Thoracic aorta (tissue), 2 donors: ENCODE measurements at regions not wholly inside any gene's neighbourhood (a gene's known extent, or its start where the extent isn't known, plus 50 kb on each side); places are given as distances from the start of the nearest gene placed in this dataset.
"Not testable (repeated sequence)": the region's sequence is repeated elsewhere in the genome, so short reads cannot be mapped to it uniquely, and the experiment has no call there.

Source experiments
- ATAC-seq: fragments of 150-250 bp; one replicate; pipeline ENCODE4 v1.8.0; 2017; ENCODE audit warnings: low read depth; ENCODE audit not compliant: insufficient number of reproducible peaks, low FRiP score
- DNase-seq: peaks from one replicate; pipeline ENCODE4 v3.0.0-alpha.2; 2020; ENCODE audit warnings: low spot score
- H3K27ac ChIP-seq, 2 donors: fragments of 200-600 bp; sonication (generic); 1 replicate in 1 of 2; 2 replicates in 1 of 2; pipeline ENCODE4 v1.5.1; 2016; ENCODE audit warnings: mild to moderate bottlenecking in 2 of 2, moderate library complexity in 2 of 2
- H3K27me3 ChIP-seq: fragments of 200-600 bp; sonication (generic); replicated peaks from 2 replicates; pipeline ENCODE4 v1.6.0; 2016; ENCODE audit warnings: mild to moderate bottlenecking; ENCODE audit not compliant: insufficient read depth
- H3K36me3 ChIP-seq: fragments of 200-600 bp; sonication (generic); one replicate; pipeline ENCODE4 v1.5.1; 2016
- H3K4me1 ChIP-seq, 2 donors: fragments of 200-600 bp; sonication (generic); 1 replicate in 1 of 2; 2 replicates in 1 of 2; pipeline versions ENCODE4 v1.5.1 to v1.6.0; 2016; ENCODE audit warnings: low read depth in 2 of 2, mild to moderate bottlenecking in 1 of 2; ENCODE audit not compliant: control insufficient read depth in 1 of 2
- H3K4me3 ChIP-seq: fragments of 200-600 bp; sonication (generic); 2 replicates; pipeline ENCODE4 v1.5.1; 2016; ENCODE audit warnings: mild to moderate bottlenecking
- H3K9me3 ChIP-seq: fragments of 200-600 bp; sonication (generic); 2 replicates; pipeline ENCODE4 v1.5.1; 2016
- CTCF ChIP-seq: fragments of 200-600 bp; sonication (generic); IDR thresholded peaks from one replicate; pipeline ENCODE4 v1.5.1; 2019; ENCODE audit warnings: antibody characterized with exemption

GRCh38 chr17:13851889-13852288, 217.4 kb upstream of the COX10 start:
- ATAC-seq (no peak), DNase-seq (no peak)
- Histone ChIP-seq H3K9me3 (no peaks in the 10 kb centered on the region), H3K36me3 (no peaks in the 10 kb centered on the region), H3K27me3 (no peaks in the 10 kb centered on the region), H3K4me3 (no peak overlapping the region), H3K4me1 (no peaks in the 10 kb centered on the region), H3K27ac (no peak overlapping the region)
- no peak for TF ChIP-seq CTCF

GRCh38 chr17:13855730-13856129, 213.6 kb upstream of the COX10 start:
- H3K9me3 ChIP-seq, H3K27me3 ChIP-seq, H3K27ac ChIP-seq, H3K4me3 ChIP-seq, ATAC-seq, H3K4me1 ChIP-seq, DNase-seq, H3K36me3 ChIP-seq: not testable (repeated sequence)

GRCh38 chr17:13862346-13862745, 207.0 kb upstream of the COX10 start:
- no peak for ATAC-seq
- H3K27me3 ChIP-seq = no peaks in the 10 kb centered on the region
- H3K4me1 ChIP-seq = peaks cover 3 to 19% of the 10 kb centered on the region in 2 donors
- no peaks in the 10 kb centered on the region for H3K9me3 ChIP-seq
- H3K36me3 ChIP-seq = no peaks in the 10 kb centered on the region
- no peak for DNase-seq
- no peak for TF ChIP-seq CTCF
- H3K27ac ChIP-seq = no peak overlapping the region
- H3K4me3 ChIP-seq = no peak overlapping the region

- no peak for TF ChIP-seq CTCF
- ATAC-seq = no peak
Measured at GRCh38 chr17:13863436-13863835, 205.9 kb upstream of the COX10 start.

GRCh38 chr17:13864521-13864920, 204.8 kb upstream of the COX10 start:
- no peaks in the 10 kb centered on the region for H3K27me3 ChIP-seq
- peaks cover 3 to 19% of the 10 kb centered on the region in 2 donors for H3K4me1 ChIP-seq
- H3K4me3 ChIP-seq = no peak overlapping the region
- no peaks in the 10 kb centered on the region for H3K36me3 ChIP-seq
- DNase-seq = no peak
- H3K9me3 ChIP-seq = no peaks in the 10 kb centered on the region
- no peak overlapping the region for H3K27ac ChIP-seq
- ATAC-seq = no peak
- no peak for TF ChIP-seq CTCF

More at GRCh38 chr17:13863436-13863835, 205.9 kb upstream of the COX10 start:
- no peaks in the 10 kb centered on the region for H3K9me3 ChIP-seq
- H3K27me3 ChIP-seq = no peaks in the 10 kb centered on the region
- no peak for DNase-seq
- peaks cover 3 to 19% of the 10 kb centered on the region in 2 donors for H3K4me1 ChIP-seq
- H3K27ac ChIP-seq = no peak overlapping the region
- H3K4me3 ChIP-seq = no peak overlapping the region
- H3K36me3 ChIP-seq = no peaks in the 10 kb centered on the region

GRCh38 chr17:13865650-13866049, 203.7 kb upstream of the COX10 start:
- TF ChIP-seq CTCF = no peak
- Histone ChIP-seq H3K27me3 (no peaks in the 10 kb centered on the region), H3K36me3 (no peaks in the 10 kb centered on the region), H3K4me3 (no peak overlapping the region), H3K4me1 (peaks cover 3 to 19% of the 10 kb centered on the region in 2 donors), H3K27ac (no peak overlapping the region), H3K9me3 (no peaks in the 10 kb centered on the region)
- no peak for DNase-seq
- no peak for ATAC-seq
